SK-N-SH treated with all-trans-retinoic acid at 6 μM for 48 hours (cell line): ENCODE measurements at regions not wholly inside any gene's neighbourhood (a gene's known extent, or its start where the extent isn't known, plus 50 kb on each side); places are given as distances from the start of the nearest gene placed in this dataset.

Experiments used
- BACH2 ChIP-seq: fragments of 250-450 bp; sonication (Bioruptor Pico); IDR thresholded peaks from 2 replicates; pipeline ENCODE4 v1.9.0; 2021; ENCODE audit warnings: mild to moderate bottlenecking, borderline replicate concordance
- CREB5 ChIP-seq: fragments of 250-450 bp; sonication (Bioruptor Pico); IDR thresholded peaks from 2 replicates; pipeline ENCODE4 v1.5.1; 2020; ENCODE audit warnings: low read depth, mild to moderate bottlenecking, moderate library complexity
- PATZ1 ChIP-seq: fragments of 250-450 bp; sonication (Bioruptor Pico); IDR thresholded peaks from 2 replicates; pipeline ENCODE4 v1.8.0; 2020; ENCODE audit warnings: mild to moderate bottlenecking, moderate library complexity, borderline replicate concordance

- TF ChIP-seq PATZ1 (CRISPR knock-in tag): no peak
- TF ChIP-seq BACH2 (CRISPR knock-in tag): no peak
- TF ChIP-seq CREB5: no peak
Observed at GRCh38 chr14:96688629-96689028, 108.6 kb upstream of the VRK1 start.
